Small intestine (tissue), 7 donors: ENCODE measurements at regions not wholly inside any gene's neighbourhood (a gene's known extent, or its start where the extent isn't known, plus 50 kb on each side); places are given as distances from the start of the nearest gene placed in this dataset.

Source experiments
- DNase-seq, 2 donors: peaks; one replicate each; pipeline versions ENCODE4 v3.0.0 to v3.0.0-alpha.2; 2013
- FAIRE-seq: peaks from 2 replicates; lab custom pipeline; 2012; peaks lifted over from hg19 to GRCh38; lab: Jason Lieb, UNC
- H3K27ac ChIP-seq, 3 donors: one replicate each; pipeline ENCODE4 v1.5.1; 2013; ENCODE audit warnings: low read length in 2 of 3, mild to moderate bottlenecking in 2 of 3, control low read depth in 1 of 3, inconsistent platforms in 1 of 3, low read depth in 1 of 3, moderate library complexity in 1 of 3
- H3K27me3 ChIP-seq, 3 donors: one replicate each; pipeline ENCODE4 v1.6.1; 2013; ENCODE audit warnings: low read length in 3 of 3, inconsistent platforms in 1 of 3; ENCODE audit not compliant: control insufficient read depth in 3 of 3, insufficient read depth in 3 of 3
- H3K36me3 ChIP-seq, 3 donors: one replicate each; pipeline ENCODE4 v1.6.1; 2013; ENCODE audit warnings: low read length in 3 of 3, inconsistent platforms in 1 of 3, low read depth in 1 of 3, mild to moderate bottlenecking in 1 of 3, moderate library complexity in 1 of 3; ENCODE audit not compliant: control insufficient read depth in 3 of 3, insufficient read depth in 2 of 3
- H3K4me1 ChIP-seq, 3 donors: one replicate each; pipeline ENCODE4 v1.6.1; 2013; ENCODE audit warnings: low read length in 2 of 3, inconsistent platforms in 1 of 3, low read depth in 1 of 3, mild to moderate bottlenecking in 1 of 3, moderate library complexity in 1 of 3; ENCODE audit not compliant: control insufficient read depth in 3 of 3, insufficient read depth in 2 of 3
- H3K4me3 ChIP-seq, 3 donors: one replicate each; pipeline ENCODE4 v1.5.1; 2013; ENCODE audit warnings: low read length in 3 of 3, control low read depth in 1 of 3, inconsistent platforms in 1 of 3, low read depth in 1 of 3, mild to moderate bottlenecking in 1 of 3, moderate library complexity in 1 of 3
- H3K9me3 ChIP-seq, 2 donors: one replicate each; pipeline ENCODE4 v1.6.1; 2013; ENCODE audit warnings: low read depth in 1 of 2, low read length in 1 of 2; ENCODE audit not compliant: control insufficient read depth in 2 of 2, insufficient read depth in 1 of 2
- WGBS, 3 donors: extraction: QIAGEN DNeasy Blood & Tissue Kit; methylation state at CpG; one replicate each; pipeline ENCODE4 v1.1.7; 2013; 5-methylcytosine and 5-hydroxymethylcytosine counted together
- donor health status: healthy with polysubstance abuse.
- donor health status: control.
- donor health status: control.
- donor health status: Bipolar disorder and iron deficiency.
- donor health status: healthy.

DNA sequence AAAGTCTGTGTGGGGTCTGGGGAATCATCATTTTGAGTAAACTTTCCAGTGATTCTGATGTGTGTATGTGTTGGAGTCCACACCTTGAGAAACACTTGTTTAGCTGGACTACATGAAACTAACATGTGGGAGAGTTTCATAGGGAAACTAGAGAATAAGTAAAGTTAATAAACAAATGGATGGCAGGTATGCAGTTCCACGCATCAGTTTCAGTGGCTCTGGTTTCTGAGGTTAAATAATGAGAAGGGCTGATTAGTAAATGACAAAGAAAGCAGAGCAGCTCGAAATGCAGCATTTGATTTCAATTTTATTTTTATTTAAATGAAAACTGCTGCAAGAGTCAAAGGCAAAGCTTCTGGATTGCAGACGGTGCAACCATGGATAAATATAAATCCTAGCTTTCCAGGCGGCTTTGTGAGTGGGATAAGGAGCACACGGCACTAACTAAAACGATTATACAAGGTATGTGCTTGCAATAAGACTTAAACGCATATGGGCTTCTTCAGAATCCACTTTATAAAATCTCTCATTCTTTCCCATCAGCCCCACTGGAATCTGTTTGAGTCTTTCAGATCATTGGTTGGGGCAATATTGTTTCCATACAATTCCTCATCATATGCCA lies 310.7 kb downstream of the PLPP3 start:
- no peaks in the 10 kb centered on the region for H3K36me3 ChIP-seq
- WGBS, 3 donors = 87 to 88% (median 88%) methylated on average over 7 of the region's 7 CpGs
- H3K4me1 ChIP-seq = no peaks in the 10 kb centered on the region
- no peak overlapping the region for H3K27ac ChIP-seq
- H3K4me3 ChIP-seq = no peak overlapping the region
- FAIRE-seq = no peak
- H3K27me3 ChIP-seq = no peaks in the 10 kb centered on the region
- H3K9me3 ChIP-seq = no peaks in the 10 kb centered on the region
- no peak for DNase-seq

DNA sequence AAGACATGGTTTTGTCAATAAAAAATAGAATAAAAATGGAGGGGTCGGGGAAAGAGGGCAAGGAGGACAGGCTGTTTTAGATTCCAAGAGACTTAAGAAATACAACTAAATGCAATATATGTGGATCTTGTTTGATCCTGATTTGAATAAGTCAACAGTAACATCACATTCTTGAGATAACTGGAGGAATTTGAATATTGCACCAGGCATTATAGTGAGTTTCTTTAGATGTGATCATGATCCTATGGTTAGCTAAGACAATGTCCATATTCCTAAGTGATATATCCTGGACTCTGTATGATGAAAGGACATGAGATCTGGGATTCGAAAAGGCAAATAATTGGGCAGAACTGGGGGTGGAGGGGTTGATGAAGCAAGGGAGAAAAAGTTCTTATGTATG lies 311.8 kb downstream of the PLPP3 start:
- WGBS, 3 donors = 83 to 93% (median 90%) methylated on average over 2 of the region's 2 CpGs
- Histone ChIP-seq H3K27ac (no peak overlapping the region), H3K4me3 (no peak overlapping the region)

DNA sequence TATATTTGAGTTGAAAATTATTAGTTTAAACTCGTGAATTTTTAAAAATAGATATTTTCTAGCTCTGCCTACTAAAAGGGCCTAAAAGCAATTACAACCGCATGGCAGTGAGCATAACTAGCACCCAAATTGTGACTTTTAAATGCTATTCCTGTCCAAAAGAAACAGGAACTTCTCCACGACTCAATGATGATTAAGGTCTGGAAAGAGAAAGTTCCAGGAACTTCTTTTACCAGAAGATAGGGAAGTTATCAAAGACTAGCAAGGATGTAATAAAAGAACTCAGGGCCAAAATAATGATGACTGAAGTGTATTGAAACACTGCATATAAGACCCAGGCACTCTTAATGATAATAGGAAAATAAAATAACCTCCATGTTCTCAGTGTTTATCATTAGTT lies 313.0 kb downstream of the PLPP3 start:
- no peak for DNase-seq
- Histone ChIP-seq H3K27me3 (no peaks in the 10 kb centered on the region), H3K4me3 (no peak overlapping the region), H3K4me1 (no peaks in the 10 kb centered on the region), H3K27ac (no peak overlapping the region), H3K36me3 (no peaks in the 10 kb centered on the region), H3K9me3 (no peaks in the 10 kb centered on the region)
- FAIRE-seq = no peak
- WGBS, 3 donors = 75 to 80% (median 80%) methylated on average over 3 of the region's 3 CpGs

More for the DNA sequence above, 311.8 kb downstream of the PLPP3 start:
- Histone ChIP-seq H3K36me3 (no peaks in the 10 kb centered on the region), H3K4me1 (no peaks in the 10 kb centered on the region), H3K9me3 (no peaks in the 10 kb centered on the region), H3K27me3 (no peaks in the 10 kb centered on the region)
- FAIRE-seq (no peak), DNase-seq (no peak)

DNA sequence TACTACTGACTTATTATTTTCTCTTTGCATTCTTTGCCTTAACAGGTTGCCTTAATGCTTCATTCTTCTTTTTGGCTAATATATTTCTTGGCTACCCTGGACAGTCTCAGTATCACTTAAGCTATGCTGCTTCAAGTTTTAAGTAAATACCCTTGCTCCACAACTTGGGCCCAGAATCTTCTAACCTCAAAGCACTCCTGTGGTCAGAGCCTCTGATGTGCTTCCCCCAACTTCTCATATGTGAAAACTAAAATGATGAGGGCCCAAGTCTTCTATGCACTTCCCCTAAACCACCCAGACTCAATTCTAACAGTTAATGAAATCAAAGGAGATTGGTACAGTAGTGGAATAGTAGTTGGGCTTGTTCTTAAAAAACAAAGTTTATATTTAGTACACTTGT lies 314.1 kb downstream of the PLPP3 start:
- FAIRE-seq (no peak), DNase-seq (no peak)
- no peaks in the 10 kb centered on the region for H3K4me1 ChIP-seq
- H3K4me3 ChIP-seq = no peak overlapping the region
- peaks cover 0 to 4% of the 10 kb centered on the region in 2 donors for H3K9me3 ChIP-seq
- no peaks in the 10 kb centered on the region for H3K36me3 ChIP-seq
- no peaks in the 10 kb centered on the region for H3K27me3 ChIP-seq
- no peak overlapping the region for H3K27ac ChIP-seq

DNA sequence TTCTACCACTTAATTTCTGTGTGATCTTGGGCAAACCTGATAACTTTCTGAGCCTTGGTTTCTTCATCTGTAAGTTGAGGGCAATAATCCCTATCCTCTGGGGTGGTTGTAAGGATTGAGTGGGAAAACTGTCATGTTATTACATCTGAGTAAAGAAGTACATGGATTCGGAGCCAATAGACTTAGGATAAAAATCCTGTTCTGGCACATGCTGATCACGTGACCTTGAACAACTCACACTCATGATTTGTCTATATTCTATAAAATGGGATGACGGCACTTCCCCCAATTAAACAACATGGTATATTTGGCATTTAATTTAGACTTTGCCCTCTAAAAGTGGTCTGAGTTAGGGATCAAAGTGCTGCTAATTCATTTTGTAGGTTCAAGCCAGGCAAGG lies 315.5 kb downstream of the PLPP3 start:
- FAIRE-seq (no peak), DNase-seq (no peak)
- WGBS, 3 donors = 87 to 93% (median 90%) methylated on average over 3 of the region's 3 CpGs

DNA sequence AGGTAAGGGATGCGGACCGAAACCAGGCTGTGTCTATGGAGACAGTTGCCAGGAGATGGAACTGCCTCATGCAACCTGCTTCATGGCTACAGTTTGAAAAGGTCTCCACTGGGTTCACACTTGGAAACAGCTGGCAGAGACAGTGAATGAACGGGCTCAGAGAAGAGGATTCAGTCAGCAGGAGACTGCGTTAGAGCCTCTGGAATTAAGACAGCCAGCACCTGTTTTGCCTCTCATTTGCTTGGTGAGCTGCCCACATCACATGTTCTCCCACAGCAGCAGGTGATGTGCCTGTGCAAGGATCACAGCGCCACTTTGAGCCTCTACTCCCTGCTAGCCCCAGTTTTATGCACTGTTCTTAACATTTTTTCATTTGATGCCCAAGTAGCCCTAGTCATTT lies 321.0 kb downstream of the PLPP3 start:
- H3K4me1 ChIP-seq = no peaks in the 10 kb centered on the region
- peaks cover 0 to 5% of the 10 kb centered on the region in 2 donors for H3K9me3 ChIP-seq
- H3K27me3 ChIP-seq = no peaks in the 10 kb centered on the region
- FAIRE-seq (no peak), DNase-seq (no peak)
- H3K36me3 ChIP-seq = no peaks in the 10 kb centered on the region
- WGBS, 3 donors = 79 to 85% (median 80%) methylated on average over 5 of the region's 5 CpGs
- H3K27ac ChIP-seq = no peak overlapping the region
- no peak overlapping the region for H3K4me3 ChIP-seq

More for the DNA sequence above, 315.5 kb downstream of the PLPP3 start:
- H3K4me1 ChIP-seq = no peaks in the 10 kb centered on the region
- H3K9me3 ChIP-seq = peaks cover 0 to 5% of the 10 kb centered on the region in 2 donors
- no peak overlapping the region for H3K4me3 ChIP-seq
- no peaks in the 10 kb centered on the region for H3K36me3 ChIP-seq
- H3K27me3 ChIP-seq = no peaks in the 10 kb centered on the region
- H3K27ac ChIP-seq = no peak overlapping the region

DNA sequence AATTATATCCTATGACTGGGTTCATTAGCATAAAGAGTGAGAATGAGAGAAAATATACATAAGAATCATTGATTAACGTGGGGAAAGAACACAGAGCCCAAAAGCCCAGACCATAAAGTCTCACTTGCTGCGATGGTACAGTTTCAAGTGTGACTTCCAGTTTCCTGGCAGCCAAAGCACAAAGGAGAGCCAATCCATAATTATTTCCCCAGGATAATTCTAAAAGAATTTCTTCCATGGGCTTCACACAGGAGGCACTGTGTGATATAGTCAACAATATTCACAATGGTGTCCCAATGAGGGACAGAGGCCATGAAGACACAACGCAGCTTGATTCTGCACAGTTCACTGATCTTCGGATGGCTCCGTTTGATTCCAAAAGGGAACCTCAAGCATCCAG lies 321.6 kb downstream of the PLPP3 start:
- Histone ChIP-seq H3K4me3 (no peak overlapping the region), H3K27ac (no peak overlapping the region), H3K27me3 (no peaks in the 10 kb centered on the region), H3K4me1 (no peaks in the 10 kb centered on the region), H3K9me3 (peaks cover 0 to 5% of the 10 kb centered on the region in 2 donors), H3K36me3 (no peaks in the 10 kb centered on the region)
- WGBS, 3 donors = 86 to 94% (median 86%) methylated on average over 5 of the region's 5 CpGs
- DNase-seq (no peak), FAIRE-seq (no peak)

DNA sequence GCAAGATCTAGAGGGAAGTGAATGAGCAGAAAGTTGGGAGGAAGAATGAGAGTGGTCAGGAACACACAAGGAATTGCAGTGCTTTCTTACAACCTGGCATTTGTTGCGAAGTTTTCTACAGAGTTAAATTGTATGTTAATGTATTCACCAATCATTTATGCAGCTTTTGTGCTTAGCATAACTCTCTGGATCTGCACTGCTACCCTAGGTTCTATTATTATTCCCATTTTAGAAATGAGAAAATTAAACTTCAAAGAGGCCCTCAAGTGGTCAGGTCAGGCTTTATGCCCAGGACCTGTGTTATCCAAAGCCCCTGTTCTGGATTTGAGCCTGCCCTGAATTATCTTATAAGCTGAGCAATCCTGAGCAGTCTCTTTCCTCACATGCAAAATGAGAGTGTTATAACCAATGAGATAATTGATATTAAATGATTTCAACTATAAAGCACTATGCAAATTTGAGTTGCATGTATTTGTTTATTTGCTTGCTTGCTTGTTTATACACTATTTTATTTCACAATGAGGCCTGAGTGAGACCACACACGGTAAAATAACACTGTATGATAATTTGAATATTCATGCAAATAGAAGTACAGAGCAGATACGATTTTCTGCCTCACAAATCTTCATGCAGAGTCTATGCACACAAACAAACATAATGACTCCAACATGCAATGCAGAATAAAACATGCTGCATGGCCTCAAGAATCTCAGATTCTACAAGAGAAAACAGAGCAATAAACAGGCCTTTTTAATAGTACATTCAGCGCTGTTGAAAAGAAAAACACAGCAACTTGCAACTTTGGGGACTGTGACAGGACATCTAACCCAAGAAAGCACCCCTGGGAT lies 323.0 kb downstream of the PLPP3 start:
- Histone ChIP-seq H3K27ac (no peak overlapping the region), H3K9me3 (peaks cover 0 to 5% of the 10 kb centered on the region in 2 donors), H3K27me3 (no peaks in the 10 kb centered on the region), H3K4me3 (no peak overlapping the region), H3K4me1 (no peaks in the 10 kb centered on the region), H3K36me3 (no peaks in the 10 kb centered on the region)
- WGBS, 3 donors = 73 to 83% (median 81%) methylated on average over 4 of the region's 4 CpGs
- DNase-seq (no peak), FAIRE-seq (no peak)
